GM21447 (cell line): ENCODE measurements at regions not wholly inside any gene's neighbourhood (a gene's known extent, or its start where the extent isn't known, plus 50 kb on each side); places are given as distances from the start of the nearest gene placed in this dataset.
"Not testable (repeated sequence)": the region's sequence is repeated elsewhere in the genome, so short reads cannot be mapped to it uniquely, and the experiment has no call there.

Source experiments
- ATAC-seq: cut with Tn5 transposase; IDR thresholded peaks from one replicate; pipeline ENCODE4 v1.9.1; 2021; ENCODE audit not compliant: unreplicated experiment

- ATAC-seq: no peak
Measured at GRCh38 chr5:169531631-169532030, 51.9 kb upstream of the SPDL1 start.

GRCh38 chr5:169527863-169528262 lies 55.7 kb upstream of the SPDL1 start:
- no peak for ATAC-seq

GRCh38 chr5:169527066-169527465 lies 56.5 kb upstream of the SPDL1 start:
- no peak for ATAC-seq

- ATAC-seq: no peak
Measured at GRCh38 chr5:169522851-169523250, 60.7 kb upstream of the SPDL1 start.

- no peak for ATAC-seq
Measured at GRCh38 chr5:169521366-169521983, 62.1 kb upstream of the SPDL1 start.

- no peak for ATAC-seq
Measured at GRCh38 chr5:169519358-169519757, 64.2 kb upstream of the SPDL1 start.

GRCh38 chr5:169518779-169519178 lies 64.8 kb upstream of the SPDL1 start:
- ATAC-seq: not testable (repeated sequence)

GRCh38 chr5:169512385-169512784 lies 71.2 kb upstream of the SPDL1 start:
- no peak for ATAC-seq

GRCh38 chr5:169511708-169512107 lies 71.9 kb upstream of the SPDL1 start:
- no peak for ATAC-seq

- ATAC-seq: no peak
Measured at GRCh38 chr5:169507051-169507450, 76.5 kb upstream of the SPDL1 start.

GRCh38 chr5:169503886-169504285 lies 79.7 kb upstream of the SPDL1 start:
- ATAC-seq: no peak

- ATAC-seq: no peak
Measured at GRCh38 chr5:169499990-169500505, 83.5 kb upstream of the SPDL1 start.

GRCh38 chr5:169496878-169497277 lies 86.7 kb upstream of the SPDL1 start:
- ATAC-seq: no peak

- no peak for ATAC-seq
Measured at GRCh38 chr5:169494941-169495548, 88.5 kb upstream of the SPDL1 start.

GRCh38 chr5:169494383-169494935 lies 89.1 kb upstream of the SPDL1 start:
- no peak for ATAC-seq

- ATAC-seq: no peak
Measured at GRCh38 chr5:169474226-169474625, 109.3 kb upstream of the SPDL1 start.

GRCh38 chr5:169472544-169472943 lies 111.0 kb upstream of the SPDL1 start:
- no peak for ATAC-seq

- no peak for ATAC-seq
Measured at GRCh38 chr5:169471021-169471420, 112.6 kb upstream of the SPDL1 start.

- ATAC-seq: no peak
Measured at GRCh38 chr5:169467041-169467771, 116.4 kb upstream of the SPDL1 start.

- ATAC-seq: no peak
Measured at GRCh38 chr5:169460896-169461295, 122.7 kb upstream of the SPDL1 start.

- ATAC-seq: no peak
Measured at GRCh38 chr5:169460123-169460522, 123.5 kb upstream of the SPDL1 start.

- no peak for ATAC-seq
Measured at GRCh38 chr5:169458221-169458620, 125.4 kb upstream of the SPDL1 start.
